ENCODE measurements at regions not wholly inside any gene's neighbourhood (a gene's known extent, or its start where the extent isn't known, plus 50 kb on each side); places are given as distances from the start of the nearest gene placed in this dataset.

GRCh38 chr12:74922642-74923041, 287.0 kb downstream of the KCNC2 start:
- H3K4me3 ChIP-seq (ENCODE audit: low read length): no peak overlapping the region
- Mint-ChIP-seq H3K4me3 (no peak overlapping the region), H3K27me3 (no peaks in the 10 kb centered on the region), H3K4me1 (ENCODE audit: low read depth) (no peaks in the 10 kb centered on the region), H3K36me3 (ENCODE audit: low read depth) (no peaks in the 10 kb centered on the region), H3K9me3 (peaks cover 5% of the 10 kb centered on the region), H3K27ac (no peak overlapping the region)
- intact Hi-C loops (cut with DNase I, micrococcal nuclease): no loop called here
- no peaks in the 10 kb centered on the region for H3K27me3 ChIP-seq (ENCODE audit: control insufficient read depth in 1 of 2, insufficient read depth in 2 of 2, low read length in 2 of 2)
- DNase-seq (no peak), ATAC-seq (ENCODE audit: poor library complexity) (no peak)
- no peak for TF ChIP-seq CTCF (IDR thresholded peaks at IDR 0.05)
- H3K36me3 ChIP-seq (ENCODE audit: insufficient read depth, low read length): no peaks in the 10 kb centered on the region
- H3K4me1 ChIP-seq (ENCODE audit: insufficient read depth, low read length): no peaks in the 10 kb centered on the region
- POLR2A ChIA-PET: no interaction called here
- H3K9me3 ChIP-seq (ENCODE audit: control insufficient read depth in 1 of 2, insufficient read depth in 1 of 2, low read length in 2 of 2): peaks cover 0 to 13% of the 10 kb centered on the region in 2 experiments
- H3K27ac ChIP-seq (ENCODE audit: low read depth in 1 of 2, low read length in 2 of 2): no peak overlapping the region
- CTCF ChIA-PET: no interaction called here

- Mint-ChIP-seq H3K4me3 (no peak overlapping the region), H3K27me3 (no peaks in the 10 kb centered on the region), H3K9me3 (no peaks in the 10 kb centered on the region), H3K27ac (no peak overlapping the region), H3K36me3 (ENCODE audit: low read depth) (no peaks in the 10 kb centered on the region), H3K4me1 (ENCODE audit: low read depth) (peaks cover 12% of the 10 kb centered on the region)
- Histone ChIP-seq H3K4me3 (ENCODE audit: low read length) (no peak overlapping the region), H3K27me3 (ENCODE audit: control insufficient read depth in 1 of 2, insufficient read depth in 2 of 2, low read length in 2 of 2) (no peaks in the 10 kb centered on the region), H3K36me3 (ENCODE audit: insufficient read depth, low read length) (no peaks in the 10 kb centered on the region), H3K4me1 (ENCODE audit: insufficient read depth, low read length) (no peaks in the 10 kb centered on the region), H3K9me3 (ENCODE audit: control insufficient read depth in 1 of 2, insufficient read depth in 1 of 2, low read length in 2 of 2) (no peaks in the 10 kb centered on the region), H3K27ac (ENCODE audit: low read depth in 1 of 2, low read length in 2 of 2) (no peak overlapping the region)
- ChIA-PET POLR2A (no interaction called here), CTCF (no interaction called here)
- intact Hi-C loops (cut with DNase I, micrococcal nuclease): no loop called here
- DNase-seq: no peak
- no peak for ATAC-seq (ENCODE audit: poor library complexity)
- no peak for TF ChIP-seq CTCF (IDR thresholded peaks at IDR 0.05)
Observed at GRCh38 chr12:74941670-74942069, 268.0 kb downstream of the KCNC2 start.

GRCh38 chr12:74945771-74946198, 263.9 kb downstream of the KCNC2 start:
- peak overlapping the region; percentile 13 for H3K4me3 Mint-ChIP-seq
- H3K36me3 ChIP-seq (ENCODE audit: insufficient read depth, low read length): no peaks in the 10 kb centered on the region
- no peak for TF ChIP-seq CTCF (IDR thresholded peaks at IDR 0.05)
- ATAC-seq (ENCODE audit: poor library complexity) (peak; percentile 17), DNase-seq (peak in 2 of 14 experiments; percentile 9 to 47)
- H3K4me1 Mint-ChIP-seq (ENCODE audit: low read depth): peaks cover 12% of the 10 kb centered on the region
- no peak overlapping the region for H3K27ac Mint-ChIP-seq
- H3K36me3 Mint-ChIP-seq (ENCODE audit: low read depth): no peaks in the 10 kb centered on the region
- CTCF ChIA-PET: no interaction called here
- no peak overlapping the region for H3K27ac ChIP-seq (ENCODE audit: low read depth in 1 of 2, low read length in 2 of 2)
- intact Hi-C loops (cut with DNase I, micrococcal nuclease): no loop called here
- no peaks in the 10 kb centered on the region for H3K27me3 ChIP-seq (ENCODE audit: control insufficient read depth in 1 of 2, insufficient read depth in 2 of 2, low read length in 2 of 2)
- no peak overlapping the region for H3K4me3 ChIP-seq (ENCODE audit: low read length)
- POLR2A ChIA-PET: no interaction called here
- no peaks in the 10 kb centered on the region for H3K4me1 ChIP-seq (ENCODE audit: insufficient read depth, low read length)
- H3K27me3 Mint-ChIP-seq: no peaks in the 10 kb centered on the region
- H3K9me3 ChIP-seq (ENCODE audit: control insufficient read depth in 1 of 2, insufficient read depth in 1 of 2, low read length in 2 of 2): no peaks in the 10 kb centered on the region
- no peaks in the 10 kb centered on the region for H3K9me3 Mint-ChIP-seq
